ENCODE measurements at regions not wholly inside any gene's neighbourhood (a gene's known extent, or its start where the extent isn't known, plus 50 kb on each side); places are given as distances from the start of the nearest gene placed in this dataset.
A peak's percentile ranks its signal among the peaks of the same experiment; 100 is the strongest.

DNA sequence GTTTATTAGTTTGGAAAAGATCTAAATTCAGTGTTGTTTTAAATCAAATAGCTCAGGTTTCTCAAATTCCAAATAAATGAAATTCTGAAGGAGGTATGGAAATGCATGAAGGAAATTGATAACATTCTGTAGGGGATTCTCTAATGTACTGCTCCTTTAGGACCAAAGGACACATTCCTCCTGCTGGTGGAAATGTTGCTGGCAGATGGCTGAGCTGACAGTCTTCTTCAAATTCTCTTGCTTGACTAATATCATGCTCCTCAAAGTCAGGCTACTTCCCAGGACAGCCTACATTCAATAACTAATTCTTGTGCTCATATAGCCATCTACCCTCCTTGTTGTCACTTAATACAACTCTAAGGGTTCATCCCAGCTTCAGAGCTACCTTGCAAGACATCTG, 1118.5 kb downstream of the PCDH9 start:
- no peaks in the 10 kb centered on the region for H3K9me3 Mint-ChIP-seq
- no peaks in the 10 kb centered on the region for H3K79me2 ChIP-seq (replicated peaks; ENCODE audit: insufficient read depth)
- peak overlapping the region; percentile 9; the same call in 1 of the 2 replicates for H2AFZ ChIP-seq
- H3K27me3 ChIP-seq (ENCODE audit: insufficient read depth) = no peaks in the 10 kb centered on the region
- H3K9me2 ChIP-seq (ENCODE audit: insufficient read depth) = no peaks in the 10 kb centered on the region
- ATAC-seq = no peak
- no peaks in the 10 kb centered on the region for H3K36me3 Mint-ChIP-seq (ENCODE audit: low read depth)
- H3K27ac ChIP-seq (ENCODE audit: low read depth) = no peak overlapping the region
- DNase-seq (ENCODE audit: low spot score) = peak; percentile 20
- H3K4me2 ChIP-seq = no peak overlapping the region
- H3K4me3 ChIP-seq = no peak overlapping the region
- no peak for TF ChIP-seq CREB1 (CRISPR knock-in tag; IDR thresholded peaks at IDR 0.05; ENCODE audit: low read depth)
- TF ChIP-seq, protein P1, sequence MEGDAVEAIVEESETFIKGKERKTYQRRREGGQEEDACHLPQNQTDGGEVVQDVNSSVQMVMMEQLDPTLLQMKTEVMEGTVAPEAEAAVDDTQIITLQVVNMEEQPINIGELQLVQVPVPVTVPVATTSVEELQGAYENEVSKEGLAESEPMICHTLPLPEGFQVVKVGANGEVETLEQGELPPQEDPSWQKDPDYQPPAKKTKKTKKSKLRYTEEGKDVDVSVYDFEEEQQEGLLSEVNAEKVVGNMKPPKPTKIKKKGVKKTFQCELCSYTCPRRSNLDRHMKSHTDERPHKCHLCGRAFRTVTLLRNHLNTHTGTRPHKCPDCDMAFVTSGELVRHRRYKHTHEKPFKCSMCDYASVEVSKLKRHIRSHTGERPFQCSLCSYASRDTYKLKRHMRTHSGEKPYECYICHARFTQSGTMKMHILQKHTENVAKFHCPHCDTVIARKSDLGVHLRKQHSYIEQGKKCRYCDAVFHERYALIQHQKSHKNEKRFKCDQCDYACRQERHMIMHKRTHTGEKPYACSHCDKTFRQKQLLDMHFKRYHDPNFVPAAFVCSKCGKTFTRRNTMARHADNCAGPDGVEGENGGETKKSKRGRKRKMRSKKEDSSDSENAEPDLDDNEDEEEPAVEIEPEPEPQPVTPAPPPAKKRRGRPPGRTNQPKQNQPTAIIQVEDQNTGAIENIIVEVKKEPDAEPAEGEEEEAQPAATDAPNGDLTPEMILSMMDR (conservative IDR thresholded peaks at IDR 0.05; ENCODE audit: low read depth in 2 of 2) = 0 out of 4 replicates have a peak, but pooled peaks of 1 of the 2 experiments have one; percentile 3
- no peaks in the 10 kb centered on the region for H3F3A ChIP-seq (replicated peaks; ENCODE audit: low read depth)
- H3K4me1 ChIP-seq (ENCODE audit: insufficient read depth) = no peaks in the 10 kb centered on the region
- no peaks in the 10 kb centered on the region for H4K20me1 ChIP-seq (replicated peaks; ENCODE audit: insufficient read depth)
- no peaks in the 10 kb centered on the region for H3K27me3 Mint-ChIP-seq (ENCODE audit: insufficient read depth, low read depth, poor library complexity)
- H3K36me3 ChIP-seq (ENCODE audit: insufficient read depth) = no peaks in the 10 kb centered on the region
- no peaks in the 10 kb centered on the region for H3K4me1 Mint-ChIP-seq
- H3K4me3 Mint-ChIP-seq = no peak overlapping the region
- H3K27ac Mint-ChIP-seq = no peak overlapping the region

DNA sequence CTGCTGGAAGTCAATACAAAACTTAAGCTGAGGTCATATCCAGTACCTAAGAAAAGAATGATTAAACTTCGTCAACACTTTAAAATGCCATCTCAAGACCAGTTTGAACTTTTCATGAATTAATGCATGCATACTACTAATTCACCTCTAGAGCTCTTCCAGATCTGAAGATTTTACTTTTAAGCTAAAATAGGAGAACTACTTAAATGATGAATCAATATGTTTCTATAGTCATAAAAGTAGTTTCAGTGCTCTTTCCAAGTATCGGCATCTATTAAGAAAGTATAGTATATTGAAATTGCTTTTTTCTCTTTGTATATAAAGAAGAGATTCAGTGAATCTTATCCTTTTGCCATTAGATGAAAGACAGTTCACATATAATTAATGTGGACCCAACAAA, 1123.9 kb downstream of the PCDH9 start:
- no peaks in the 10 kb centered on the region for H3K27me3 ChIP-seq (ENCODE audit: insufficient read depth)
- H3K9me2 ChIP-seq (ENCODE audit: insufficient read depth) = no peaks in the 10 kb centered on the region
- DNase-seq (ENCODE audit: low spot score) (no peak), ATAC-seq (no peak)
- no peaks in the 10 kb centered on the region for H3K4me1 ChIP-seq (ENCODE audit: insufficient read depth)
- Mint-ChIP-seq H3K4me1 (no peaks in the 10 kb centered on the region), H3K4me3 (no peak overlapping the region), H3K27ac (no peak overlapping the region), H3K27me3 (ENCODE audit: insufficient read depth, low read depth, poor library complexity) (no peaks in the 10 kb centered on the region), H3K36me3 (ENCODE audit: low read depth) (no peaks in the 10 kb centered on the region), H3K9me3 (no peaks in the 10 kb centered on the region)
- no peak overlapping the region for H3K4me2 ChIP-seq
- H3K4me3 ChIP-seq = no peak overlapping the region
- H2AFZ ChIP-seq = no peak overlapping the region
- H3K79me2 ChIP-seq (replicated peaks; ENCODE audit: insufficient read depth) = no peaks in the 10 kb centered on the region
- no peaks in the 10 kb centered on the region for H3K36me3 ChIP-seq (ENCODE audit: insufficient read depth)
- no peaks in the 10 kb centered on the region for H4K20me1 ChIP-seq (replicated peaks; ENCODE audit: insufficient read depth)
- no peak overlapping the region for H3K27ac ChIP-seq (ENCODE audit: low read depth)
- H3F3A ChIP-seq (replicated peaks; ENCODE audit: low read depth) = no peaks in the 10 kb centered on the region
- TF ChIP-seq, protein P1 (conservative IDR thresholded peaks at IDR 0.05; ENCODE audit: low read depth in 2 of 2) = no peak
- TF ChIP-seq EZH2 (IDR thresholded peaks at IDR 0.05; ENCODE audit: low read depth, unreplicated experiment) (no peak), EZH2phosphoT487 (IDR thresholded peaks at IDR 0.05; ENCODE audit: unreplicated experiment) (no peak), POLR2AphosphoS5 (IDR thresholded peaks at IDR 0.05; ENCODE audit: low read depth) (no peak), CREB1 (CRISPR knock-in tag; IDR thresholded peaks at IDR 0.05; ENCODE audit: low read depth) (no peak), JUNB (IDR thresholded peaks at IDR 0.05; ENCODE audit: unreplicated experiment) (no peak), ZNF331 (CRISPR knock-in tag; IDR thresholded peaks at IDR 0.05; ENCODE audit: low read depth) (no peak), STAT1 (IDR thresholded peaks at IDR 0.05; ENCODE audit: unreplicated experiment) (no peak), ZNF114 (CRISPR knock-in tag; IDR thresholded peaks at IDR 0.05) (no peak)
- TF ChIP-seq, protein P2, sequence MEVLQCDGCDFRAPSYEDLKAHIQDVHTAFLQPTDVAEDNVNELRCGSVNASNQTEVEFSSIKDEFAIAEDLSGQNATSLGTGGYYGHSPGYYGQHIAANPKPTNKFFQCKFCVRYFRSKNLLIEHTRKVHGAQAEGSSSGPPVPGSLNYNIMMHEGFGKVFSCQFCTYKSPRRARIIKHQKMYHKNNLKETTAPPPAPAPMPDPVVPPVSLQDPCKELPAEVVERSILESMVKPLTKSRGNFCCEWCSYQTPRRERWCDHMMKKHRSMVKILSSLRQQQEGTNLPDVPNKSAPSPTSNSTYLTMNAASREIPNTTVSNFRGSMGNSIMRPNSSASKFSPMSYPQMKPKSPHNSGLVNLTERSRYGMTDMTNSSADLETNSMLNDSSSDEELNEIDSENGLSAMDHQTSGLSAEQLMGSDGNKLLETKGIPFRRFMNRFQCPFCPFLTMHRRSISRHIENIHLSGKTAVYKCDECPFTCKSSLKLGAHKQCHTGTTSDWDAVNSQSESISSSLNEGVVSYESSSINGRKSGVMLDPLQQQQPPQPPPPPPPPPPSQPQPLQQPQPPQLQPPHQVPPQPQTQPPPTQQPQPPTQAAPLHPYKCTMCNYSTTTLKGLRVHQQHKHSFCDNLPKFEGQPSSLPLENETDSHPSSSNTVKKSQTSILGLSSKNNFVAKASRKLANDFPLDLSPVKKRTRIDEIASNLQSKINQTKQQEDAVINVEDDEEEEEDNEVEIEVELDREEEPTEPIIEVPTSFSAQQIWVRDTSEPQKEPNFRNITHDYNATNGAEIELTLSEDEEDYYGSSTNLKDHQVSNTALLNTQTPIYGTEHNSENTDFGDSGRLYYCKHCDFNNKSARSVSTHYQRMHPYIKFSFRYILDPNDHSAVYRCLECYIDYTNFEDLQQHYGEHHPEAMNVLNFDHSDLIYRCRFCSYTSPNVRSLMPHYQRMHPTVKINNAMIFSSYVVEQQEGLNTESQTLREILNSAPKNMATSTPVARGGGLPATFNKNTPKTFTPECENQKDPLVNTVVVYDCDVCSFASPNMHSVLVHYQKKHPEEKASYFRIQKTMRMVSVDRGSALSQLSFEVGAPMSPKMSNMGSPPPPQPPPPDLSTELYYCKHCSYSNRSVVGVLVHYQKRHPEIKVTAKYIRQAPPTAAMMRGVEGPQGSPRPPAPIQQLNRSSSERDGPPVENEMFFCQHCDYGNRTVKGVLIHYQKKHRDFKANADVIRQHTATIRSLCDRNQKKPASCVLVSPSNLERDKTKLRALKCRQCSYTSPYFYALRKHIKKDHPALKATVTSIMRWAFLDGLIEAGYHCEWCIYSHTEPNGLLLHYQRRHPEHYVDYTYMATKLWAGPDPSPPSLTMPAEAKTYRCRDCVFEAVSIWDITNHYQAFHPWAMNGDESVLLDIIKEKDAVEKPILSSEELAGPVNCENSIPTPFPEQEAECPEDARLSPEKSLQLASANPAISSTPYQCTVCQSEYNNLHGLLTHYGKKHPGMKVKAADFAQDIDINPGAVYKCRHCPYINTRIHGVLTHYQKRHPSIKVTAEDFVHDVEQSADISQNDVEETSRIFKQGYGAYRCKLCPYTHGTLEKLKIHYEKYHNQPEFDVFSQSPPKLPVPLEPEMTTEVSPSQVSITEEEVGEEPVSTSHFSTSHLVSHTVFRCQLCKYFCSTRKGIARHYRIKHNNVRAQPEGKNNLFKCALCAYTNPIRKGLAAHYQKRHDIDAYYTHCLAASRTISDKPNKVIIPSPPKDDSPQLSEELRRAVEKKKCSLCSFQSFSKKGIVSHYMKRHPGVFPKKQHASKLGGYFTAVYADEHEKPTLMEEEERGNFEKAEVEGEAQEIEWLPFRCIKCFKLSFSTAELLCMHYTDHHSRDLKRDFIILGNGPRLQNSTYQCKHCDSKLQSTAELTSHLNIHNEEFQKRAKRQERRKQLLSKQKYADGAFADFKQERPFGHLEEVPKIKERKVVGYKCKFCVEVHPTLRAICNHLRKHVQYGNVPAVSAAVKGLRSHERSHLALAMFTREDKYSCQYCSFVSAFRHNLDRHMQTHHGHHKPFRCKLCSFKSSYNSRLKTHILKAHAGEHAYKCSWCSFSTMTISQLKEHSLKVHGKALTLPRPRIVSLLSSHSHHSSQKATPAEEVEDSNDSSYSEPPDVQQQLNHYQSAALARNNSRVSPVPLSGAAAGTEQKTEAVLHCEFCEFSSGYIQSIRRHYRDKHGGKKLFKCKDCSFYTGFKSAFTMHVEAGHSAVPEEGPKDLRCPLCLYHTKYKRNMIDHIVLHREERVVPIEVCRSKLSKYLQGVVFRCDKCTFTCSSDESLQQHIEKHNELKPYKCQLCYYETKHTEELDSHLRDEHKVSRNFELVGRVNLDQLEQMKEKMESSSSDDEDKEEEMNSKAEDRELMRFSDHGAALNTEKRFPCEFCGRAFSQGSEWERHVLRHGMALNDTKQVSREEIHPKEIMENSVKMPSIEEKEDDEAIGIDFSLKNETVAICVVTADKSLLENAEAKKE (CRISPR knock-in tag; IDR thresholded peaks at IDR 0.05) = no peak
- TF ChIP-seq, protein P3, sequence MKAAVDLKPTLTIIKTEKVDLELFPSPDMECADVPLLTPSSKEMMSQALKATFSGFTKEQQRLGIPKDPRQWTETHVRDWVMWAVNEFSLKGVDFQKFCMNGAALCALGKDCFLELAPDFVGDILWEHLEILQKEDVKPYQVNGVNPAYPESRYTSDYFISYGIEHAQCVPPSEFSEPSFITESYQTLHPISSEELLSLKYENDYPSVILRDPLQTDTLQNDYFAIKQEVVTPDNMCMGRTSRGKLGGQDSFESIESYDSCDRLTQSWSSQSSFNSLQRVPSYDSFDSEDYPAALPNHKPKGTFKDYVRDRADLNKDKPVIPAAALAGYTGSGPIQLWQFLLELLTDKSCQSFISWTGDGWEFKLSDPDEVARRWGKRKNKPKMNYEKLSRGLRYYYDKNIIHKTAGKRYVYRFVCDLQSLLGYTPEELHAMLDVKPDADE (IDR thresholded peaks at IDR 0.05) = no peak

All from GM23338 (cell line).